ENCODE measurements at regions not wholly inside any gene's neighbourhood (a gene's known extent, or its start where the extent isn't known, plus 50 kb on each side); places are given as distances from the start of the nearest gene placed in this dataset.

GRCh38 chr17:51381262-51381661 lies 120.9 kb downstream of the UTP18 start:
- intact Hi-C loops (cut with DNase I): no loop called here
- no peak for DNase-seq

- intact Hi-C loops (cut with DNase I): no loop called here
- DNase-seq: no peak
Measured at GRCh38 chr17:51385208-51385607, 124.9 kb downstream of the UTP18 start.

- intact Hi-C loops (cut with DNase I): no loop called here
- DNase-seq: no peak
Measured at GRCh38 chr17:51387582-51387981, 127.2 kb downstream of the UTP18 start.

- intact Hi-C loops (cut with DNase I): no loop called here
- no peak for DNase-seq
Measured at GRCh38 chr17:51387986-51388385, 127.6 kb downstream of the UTP18 start.

- no peak for DNase-seq
- intact Hi-C loops (cut with DNase I): no loop called here
Measured at GRCh38 chr17:51389875-51390274, 129.5 kb downstream of the UTP18 start.

GRCh38 chr17:51391982-51392654 lies 131.8 kb downstream of the UTP18 start:
- no peak for DNase-seq
- intact Hi-C loops (cut with DNase I): no loop called here

GRCh38 chr17:51395621-51396020 lies 135.3 kb downstream of the UTP18 start:
- intact Hi-C loops (cut with DNase I): no loop called here
- DNase-seq: no peak

- intact Hi-C loops (cut with DNase I): no loop called here
- no peak for DNase-seq
Measured at GRCh38 chr17:51397361-51398127, 137.2 kb downstream of the UTP18 start.

- DNase-seq: no peak
- intact Hi-C loops (cut with DNase I): no loop called here
Measured at GRCh38 chr17:51398128-51398525, 137.8 kb downstream of the UTP18 start.

- DNase-seq: no peak
- intact Hi-C loops (cut with DNase I): no loop called here
Measured at GRCh38 chr17:51398687-51399086, 138.3 kb downstream of the UTP18 start.

GRCh38 chr17:51401279-51401678 lies 140.9 kb downstream of the UTP18 start:
- intact Hi-C loops (cut with DNase I): no loop called here
- no peak for DNase-seq

GRCh38 chr17:51402899-51403298 lies 142.6 kb downstream of the UTP18 start:
- DNase-seq: no peak
- intact Hi-C loops (cut with DNase I): no loop called here

GRCh38 chr17:51407576-51407975 lies 147.2 kb downstream of the UTP18 start:
- DNase-seq: no peak
- intact Hi-C loops (cut with DNase I): no loop called here

- intact Hi-C loops (cut with DNase I): no loop called here
- no peak for DNase-seq
Measured at GRCh38 chr17:51419476-51419875, 159.1 kb downstream of the UTP18 start.

- intact Hi-C loops (cut with DNase I): no loop called here
- DNase-seq: no peak
Measured at GRCh38 chr17:51421525-51421924, 161.2 kb downstream of the UTP18 start.

GRCh38 chr17:51422634-51423033 lies 162.3 kb downstream of the UTP18 start:
- intact Hi-C loops (cut with DNase I): no loop called here
- DNase-seq: no peak

- DNase-seq: no peak
- intact Hi-C loops (cut with DNase I): no loop called here
Measured at GRCh38 chr17:51423421-51424160, 163.2 kb downstream of the UTP18 start.

- DNase-seq: peak in 1 of 42 donors; percentile 12
- intact Hi-C loops (cut with DNase I): no loop called here
Measured at GRCh38 chr17:51425773-51426172, 165.4 kb downstream of the UTP18 start.

- intact Hi-C loops (cut with DNase I): no loop called here
- DNase-seq: no peak
Measured at GRCh38 chr17:51427323-51427811, 167.0 kb downstream of the UTP18 start.

- intact Hi-C loops (cut with DNase I): no loop called here
- no peak for DNase-seq
Measured at GRCh38 chr17:51427856-51428255, 167.5 kb downstream of the UTP18 start.

Data from head of caudate nucleus (tissue), 42 donors.